NOMO-1 treated with dmso at 0.1 percent for 144 hours (cell line): ENCODE measurements at regions not wholly inside any gene's neighbourhood (a gene's known extent, or its start where the extent isn't known, plus 50 kb on each side); places are given as distances from the start of the nearest gene placed in this dataset.
A peak's percentile ranks its signal among the peaks of the same experiment; 100 is the strongest.
"Not testable (repeated sequence)": the region's sequence is repeated elsewhere in the genome, so short reads cannot be mapped to it uniquely, and the experiment has no call there.

Experiments used
- DNase-seq: peaks from one replicate; lab custom pipeline; 2025; ENCODE audit not compliant: unreplicated experiment; lab: John Stamatoyannopoulos, UW

DNA sequence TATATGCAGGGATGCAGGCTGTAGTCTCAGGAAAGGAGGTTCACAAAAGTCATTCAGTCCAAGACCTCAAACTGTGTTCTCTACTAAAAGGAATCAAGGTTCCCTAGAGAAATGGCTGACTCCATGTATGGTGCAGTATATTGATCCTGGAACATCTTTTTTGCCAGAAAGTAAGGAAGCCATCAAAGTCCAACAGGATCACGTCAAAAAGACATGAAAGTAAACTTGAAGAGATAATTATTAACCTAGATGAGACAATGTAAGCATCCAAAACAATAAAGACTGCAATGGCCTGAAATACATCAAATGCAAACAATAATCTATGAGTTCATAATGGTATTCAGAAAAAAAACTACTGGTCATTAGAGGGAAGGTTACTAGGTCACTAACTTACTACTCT lies 115.6 kb upstream of the FABP2 start:
- not testable (repeated sequence) for DNase-seq

DNA sequence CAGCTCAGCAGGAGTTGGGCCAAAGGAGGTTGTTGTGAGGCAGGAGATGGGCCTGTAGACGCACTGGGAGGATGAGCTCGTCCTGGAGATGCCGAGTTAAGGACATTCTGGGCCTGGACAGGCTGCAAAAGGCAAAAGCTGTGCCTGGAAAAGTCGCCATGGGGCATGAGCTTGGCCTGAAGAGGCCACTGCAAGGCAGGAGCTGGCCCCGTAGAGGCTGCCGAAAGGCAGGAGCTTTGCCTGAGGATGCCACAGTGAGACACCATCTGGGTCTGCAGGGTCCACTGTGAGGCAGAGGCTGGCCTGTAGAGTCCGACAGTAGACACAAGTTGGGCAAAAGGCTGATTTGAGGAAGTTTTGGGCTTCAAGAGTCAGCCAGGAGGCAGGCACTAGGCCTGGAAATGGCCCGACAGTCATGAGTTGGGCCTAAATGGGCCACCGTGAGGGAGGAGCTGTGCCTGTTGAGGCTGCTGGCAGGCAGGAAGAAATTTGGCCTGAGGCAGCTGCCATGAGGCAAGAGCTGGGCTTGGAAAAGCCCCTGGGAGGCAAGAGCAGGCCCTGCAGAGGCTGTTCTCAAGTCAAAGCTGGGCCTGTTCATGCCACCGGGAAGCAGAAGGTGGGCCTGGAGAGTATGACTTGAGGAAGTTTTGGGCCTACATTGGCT lies 86.8 kb upstream of the FABP2 start:
- not testable (repeated sequence) for DNase-seq

DNA sequence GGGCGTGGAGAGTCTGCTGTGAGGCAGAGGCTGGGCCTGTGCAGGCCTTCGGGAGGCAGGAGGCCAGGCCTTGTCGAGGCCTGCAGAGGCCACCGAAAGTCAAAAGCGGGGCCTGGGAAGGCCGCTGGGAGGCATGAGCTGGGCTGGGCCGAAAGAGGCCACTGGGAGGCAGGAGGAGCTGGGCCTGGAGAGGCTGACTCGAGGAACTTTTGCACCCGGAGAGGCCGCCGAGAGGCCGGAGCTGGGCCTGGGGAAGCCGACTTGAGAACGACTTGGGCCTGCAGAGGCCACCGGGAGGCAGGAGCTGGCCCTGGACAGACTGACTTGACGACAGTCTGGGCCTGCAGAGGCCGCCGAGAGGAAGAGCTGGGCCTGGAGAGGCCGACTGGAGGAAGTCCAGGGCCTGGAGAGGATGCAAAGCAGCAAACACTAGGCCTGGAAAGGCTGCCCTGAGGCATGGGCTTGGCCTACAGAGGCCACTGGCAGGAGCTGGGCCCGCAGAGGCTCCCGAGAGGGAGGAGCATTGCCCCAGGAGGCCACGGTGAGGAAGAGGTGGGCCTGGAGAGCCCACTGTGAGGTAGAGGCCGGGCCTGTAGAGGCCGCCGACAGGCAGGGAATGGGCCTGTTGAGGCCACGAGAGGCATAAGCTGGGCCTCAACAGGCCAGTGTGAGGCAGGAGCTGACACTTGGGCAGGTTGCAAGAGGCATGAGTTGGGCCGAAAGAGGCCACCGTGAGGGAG lies 85.0 kb upstream of the FABP2 start:
- DNase-seq, result not testable (repeated sequence)

DNA sequence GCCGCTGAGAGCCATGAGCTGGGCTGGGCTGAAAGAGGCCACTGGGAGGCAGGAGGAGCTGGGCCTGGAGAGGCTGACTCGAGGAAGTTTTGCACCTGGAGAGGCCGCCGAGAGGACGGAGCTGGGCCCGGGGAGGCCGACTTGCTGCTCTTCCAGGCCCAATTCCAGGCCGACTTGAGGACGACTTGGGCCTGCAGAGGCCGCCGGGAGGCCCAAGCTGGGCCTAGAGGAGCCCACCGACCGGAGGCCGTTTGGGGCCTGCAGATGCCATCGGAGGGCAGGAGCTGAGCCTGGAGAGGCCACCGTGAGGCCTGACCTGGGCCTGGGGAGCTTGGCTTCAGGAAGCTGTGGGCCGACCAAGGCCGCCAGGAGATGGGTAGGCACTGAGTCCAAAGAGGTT lies 84.1 kb upstream of the FABP2 start:
- DNase-seq, result not testable (repeated sequence)

DNA sequence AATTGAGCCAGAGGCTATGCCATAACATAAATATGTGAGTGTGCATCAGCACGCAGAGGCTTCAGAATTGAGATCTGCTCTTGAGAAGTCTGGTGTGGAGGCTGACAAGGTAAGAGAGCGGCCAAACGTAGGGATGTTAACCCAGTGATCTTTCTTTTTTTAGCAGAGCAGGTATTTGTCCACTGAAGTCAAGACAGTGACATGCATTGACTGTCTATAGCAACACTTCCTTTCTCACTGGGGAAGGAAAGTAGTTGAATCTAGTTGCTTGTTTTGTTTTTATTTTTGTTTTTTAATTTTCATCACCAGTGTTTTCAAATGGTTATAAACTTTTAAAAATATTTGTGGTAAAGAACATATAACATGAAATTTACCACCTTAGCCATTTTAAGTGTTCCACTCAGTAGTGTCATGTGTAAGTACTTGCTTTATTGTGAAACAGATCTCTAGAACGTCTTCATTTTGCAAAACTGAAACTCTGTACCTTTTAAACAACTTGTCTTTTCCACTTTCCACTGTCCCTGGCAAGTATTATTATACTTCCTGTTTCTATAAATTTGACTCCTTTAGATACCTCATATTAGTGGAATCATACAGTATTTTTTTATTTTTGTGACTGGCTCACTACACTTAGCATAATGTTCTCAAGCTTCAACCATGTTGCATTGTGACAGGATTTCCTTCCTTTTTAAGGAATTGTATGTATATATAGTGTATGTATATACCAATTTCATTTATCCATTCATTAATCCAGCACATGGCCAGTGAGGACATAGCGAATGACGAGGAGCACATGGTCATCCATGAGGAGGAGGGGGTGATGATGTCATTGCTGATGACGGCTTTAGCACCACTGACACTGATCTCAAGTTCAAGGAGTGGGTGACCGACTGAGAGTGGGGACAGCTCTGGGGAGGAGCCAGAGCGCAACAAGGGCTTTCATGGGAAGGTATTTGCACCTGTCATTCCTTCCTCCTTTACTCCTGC lies 80.7 kb upstream of the FABP2 start:
- DNase-seq, result peak; percentile 14

DNA sequence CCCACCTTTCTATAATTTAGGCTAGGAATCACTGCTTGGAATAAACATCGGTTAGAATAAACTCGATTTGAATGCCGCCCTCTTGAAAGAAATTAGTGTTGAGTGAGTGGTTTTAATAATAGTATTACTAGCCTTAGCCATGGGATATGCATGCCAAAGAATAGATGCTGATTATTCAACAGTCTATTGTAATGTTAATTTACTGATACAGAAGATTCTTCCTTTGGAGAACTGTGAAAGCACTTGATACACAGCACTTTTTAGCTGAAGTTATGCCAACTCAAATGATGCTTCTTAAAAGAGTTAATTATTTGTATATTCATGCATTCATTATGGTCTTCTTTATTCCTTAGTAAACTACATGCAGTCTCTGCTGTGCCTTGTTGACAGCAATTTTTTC lies 73.8 kb upstream of the FABP2 start:
- DNase-seq, result not testable (repeated sequence)

DNA sequence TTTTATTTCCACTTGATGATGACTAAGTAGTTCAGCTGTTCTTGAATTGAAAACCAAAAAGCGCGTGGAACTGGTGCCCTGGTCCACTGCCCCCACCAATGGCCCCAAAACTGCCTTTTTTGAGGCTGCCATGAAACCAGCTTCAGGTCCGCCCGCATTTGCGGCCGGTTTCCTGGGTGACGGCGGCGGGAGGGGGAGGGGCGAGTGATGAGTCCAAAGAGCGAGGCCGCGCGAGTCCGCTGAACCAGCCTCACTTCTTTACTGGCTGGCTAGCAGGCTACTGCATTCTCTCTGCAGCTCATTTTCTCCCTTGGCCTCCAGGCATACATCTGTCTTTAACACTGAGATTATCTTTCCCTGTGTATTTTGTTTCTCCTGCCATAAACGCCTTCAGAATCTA lies 72.9 kb upstream of the FABP2 start:
- DNase-seq, result no peak

DNA sequence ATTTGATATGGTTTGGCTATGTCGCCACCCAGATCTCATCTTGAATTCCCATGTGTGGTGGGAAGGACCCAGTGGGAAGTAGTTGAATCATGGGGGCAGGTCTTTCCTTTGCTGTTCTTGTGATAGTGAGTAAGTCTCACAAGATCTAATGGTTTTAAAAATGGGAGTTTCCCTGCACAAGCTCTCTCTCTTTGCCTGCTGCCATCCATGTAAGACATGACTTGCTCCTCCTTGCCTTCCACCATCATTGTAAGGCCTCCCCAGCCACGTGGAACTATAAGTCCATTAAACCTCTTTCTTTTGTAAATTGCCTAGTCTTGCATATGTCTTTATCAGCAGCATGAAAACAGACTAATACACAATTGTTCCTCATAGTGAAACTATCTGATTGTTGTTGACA lies 66.9 kb upstream of the FABP2 start:
- not testable (repeated sequence) for DNase-seq

DNA sequence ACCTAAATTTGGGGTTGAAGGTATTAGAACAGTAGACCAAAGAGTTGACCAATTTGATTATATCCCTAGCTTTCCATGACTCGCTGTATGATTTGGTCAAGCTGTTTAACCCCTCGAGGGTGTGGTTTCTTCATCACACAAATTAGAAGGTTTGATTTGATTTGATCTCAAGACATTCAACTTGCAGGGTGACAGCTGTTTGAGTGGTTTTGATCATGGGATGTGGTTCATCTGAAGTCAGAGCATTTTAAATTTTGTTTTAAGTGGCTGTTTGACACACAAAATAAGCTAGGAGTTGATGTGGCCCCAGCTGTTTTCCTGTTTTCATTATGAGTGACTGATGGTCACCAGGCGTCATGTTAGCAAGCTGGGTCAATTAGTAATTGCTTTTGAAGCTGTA lies 52.7 kb upstream of the FABP2 start:
- not testable (repeated sequence) for DNase-seq

DNA sequence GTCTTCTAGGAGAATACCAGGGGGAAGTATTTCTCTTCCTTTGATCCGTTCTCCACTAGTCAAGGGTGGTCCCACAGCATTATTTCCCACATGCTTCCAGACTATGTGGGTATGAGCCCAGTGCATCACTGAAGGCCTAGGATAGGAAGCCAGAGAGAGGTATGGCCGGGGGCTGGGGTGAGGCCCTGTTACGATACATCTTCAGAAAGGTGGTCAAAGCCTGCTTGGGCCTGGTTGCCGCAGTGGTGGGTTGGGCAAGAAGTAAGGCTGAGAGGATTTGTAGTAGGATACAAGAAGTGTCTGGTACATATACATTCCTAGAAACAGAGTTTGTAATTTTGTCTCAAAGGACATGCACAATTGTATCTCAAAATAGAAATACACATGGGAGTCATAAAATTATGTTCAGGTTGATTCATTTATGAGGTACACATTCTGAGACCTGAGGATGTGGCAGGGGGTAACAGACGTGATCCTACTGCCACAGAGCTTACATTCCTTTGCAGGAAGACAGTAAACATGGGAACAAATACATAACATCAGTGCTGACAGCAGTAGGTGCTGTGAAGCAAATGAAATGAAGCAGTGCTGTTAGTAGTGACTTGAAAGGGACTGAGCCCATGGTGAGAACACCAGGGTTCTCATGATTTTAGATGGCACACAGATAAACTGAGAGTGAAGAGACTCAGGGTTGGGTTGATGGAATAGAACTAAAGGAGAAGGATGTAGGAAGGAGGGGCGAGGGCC lies 50.6 kb upstream of the FABP2 start:
- not testable (repeated sequence) for DNase-seq
